Uterus (tissue), 2 donors: ENCODE measurements at regions not wholly inside any gene's neighbourhood (a gene's known extent, or its start where the extent isn't known, plus 50 kb on each side); places are given as distances from the start of the nearest gene placed in this dataset.

Experiments
- CTCF ChIP-seq, 4 experiments: fragments of 200-600 bp in 2 of 4; fragments of 450-650 bp in 2 of 4; sonication (generic) in 2 of 4; IDR thresholded peaks; one replicate each; pipeline ENCODE4 v1.5.1; 2016 to 2019; ENCODE audit warnings: antibody characterized with exemption in 4 of 4, mild to moderate bottlenecking in 2 of 4, moderate library complexity in 1 of 4
- POLR2A ChIP-seq, 2 donors: fragments of 450-650 bp; IDR thresholded peaks; one replicate each; pipeline ENCODE4 v1.6.1; 2016; ENCODE audit warnings: antibody characterized with exemption in 2 of 2, mild to moderate bottlenecking in 1 of 2, moderate library complexity in 1 of 2

GRCh38 chr13:110991991-110992508 is 77.2 kb upstream of the ANKRD10 start:
- TF ChIP-seq CTCF (IDR thresholded peaks at IDR 0.05) = no peak
- no peak for TF ChIP-seq POLR2A (IDR thresholded peaks at IDR 0.05)
